ENCODE measurements at regions not wholly inside any gene's neighbourhood (a gene's known extent, or its start where the extent isn't known, plus 50 kb on each side); places are given as distances from the start of the nearest gene placed in this dataset.

DNA sequence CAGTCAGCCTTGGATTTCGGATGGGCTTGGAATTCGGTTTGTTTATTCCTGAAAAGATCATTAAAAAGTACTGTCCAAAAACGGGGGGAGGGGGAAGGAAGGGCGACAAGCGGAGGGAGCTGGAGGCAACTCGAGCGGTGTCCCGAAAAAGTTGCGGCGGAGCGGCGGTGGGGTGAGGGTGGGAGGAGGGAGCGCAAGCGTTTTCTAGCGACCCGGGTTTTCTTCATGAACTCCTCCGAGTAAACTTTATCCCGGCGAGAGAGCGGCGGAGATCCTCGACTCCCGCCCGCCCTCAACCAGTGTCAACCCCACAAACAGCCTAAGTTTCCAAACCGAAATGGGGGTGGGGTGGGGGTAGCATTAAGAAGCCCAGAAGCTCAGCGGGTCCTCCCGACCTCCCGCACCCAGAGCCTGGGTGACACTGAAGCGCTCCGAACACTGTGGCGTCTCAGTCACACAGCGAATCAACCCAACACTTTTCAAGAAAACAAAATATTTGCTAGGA is 133.0 kb upstream of the C11orf58 start:
- no peak for DNase-seq (ENCODE audit: low read depth, low spot score)
- Histone ChIP-seq H3K4me1 (ENCODE audit: control insufficient read depth, insufficient read depth, low read length) (peaks cover 13% of the 10 kb centered on the region), H3K27me3 (ENCODE audit: control insufficient read depth, insufficient read depth, low read length) (peaks cover 43% of the 10 kb centered on the region), H3K27ac (ENCODE audit: low read length) (no peak overlapping the region), H3K9me3 (ENCODE audit: control insufficient read depth, insufficient read depth, low read depth, low read length) (no peaks in the 10 kb centered on the region), H3K4me3 (ENCODE audit: low read depth in 2 of 2, low read length in 2 of 2) (peak overlapping the region; percentile 43 to 46), H3K36me3 (ENCODE audit: control insufficient read depth, insufficient read depth, low read length) (no peaks in the 10 kb centered on the region)
- ATAC-seq: no peak; the same call in 1 of the 2 replicates
- ChIA-PET CTCF (interaction anchor here (0.7 kb wide), 1 partner anchor 671 kb away, joined by 3 read pairs; no protein-coding TSS in a partner anchor), POLR2A (no interaction called here)
- intact Hi-C loops (cut with micrococcal nuclease; ENCODE audit: unreplicated experiment) (no loop called here), in situ Hi-C loops (cut with HindIII; ENCODE audit: low pct_unique_long_range_greater_than_20kb, low sequenced_read_pairs) (no loop called here)
- BruUV-seq (replicated peaks): no TSS peak
- TF ChIP-seq REST (IDR thresholded peaks at IDR 0.05; ENCODE audit: insufficient read depth in 1 of 2, low read depth in 2 of 2, low read length in 1 of 2): no peak
- TF ChIP-seq, protein P1, sequence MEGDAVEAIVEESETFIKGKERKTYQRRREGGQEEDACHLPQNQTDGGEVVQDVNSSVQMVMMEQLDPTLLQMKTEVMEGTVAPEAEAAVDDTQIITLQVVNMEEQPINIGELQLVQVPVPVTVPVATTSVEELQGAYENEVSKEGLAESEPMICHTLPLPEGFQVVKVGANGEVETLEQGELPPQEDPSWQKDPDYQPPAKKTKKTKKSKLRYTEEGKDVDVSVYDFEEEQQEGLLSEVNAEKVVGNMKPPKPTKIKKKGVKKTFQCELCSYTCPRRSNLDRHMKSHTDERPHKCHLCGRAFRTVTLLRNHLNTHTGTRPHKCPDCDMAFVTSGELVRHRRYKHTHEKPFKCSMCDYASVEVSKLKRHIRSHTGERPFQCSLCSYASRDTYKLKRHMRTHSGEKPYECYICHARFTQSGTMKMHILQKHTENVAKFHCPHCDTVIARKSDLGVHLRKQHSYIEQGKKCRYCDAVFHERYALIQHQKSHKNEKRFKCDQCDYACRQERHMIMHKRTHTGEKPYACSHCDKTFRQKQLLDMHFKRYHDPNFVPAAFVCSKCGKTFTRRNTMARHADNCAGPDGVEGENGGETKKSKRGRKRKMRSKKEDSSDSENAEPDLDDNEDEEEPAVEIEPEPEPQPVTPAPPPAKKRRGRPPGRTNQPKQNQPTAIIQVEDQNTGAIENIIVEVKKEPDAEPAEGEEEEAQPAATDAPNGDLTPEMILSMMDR (IDR thresholded peaks at IDR 0.05): no peak
- no peak for TF ChIP-seq POLR2AphosphoS5 (IDR thresholded peaks at IDR 0.05; ENCODE audit: low read depth, low read length)
- no peak for TF ChIP-seq SIN3A (IDR thresholded peaks at IDR 0.05; ENCODE audit: borderline replicate concordance, insufficient read depth, low read depth, low read length)
- no peak for TF ChIP-seq TCF7L2 (IDR thresholded peaks at IDR 0.05; ENCODE audit: low read depth, low read length)

DNA sequence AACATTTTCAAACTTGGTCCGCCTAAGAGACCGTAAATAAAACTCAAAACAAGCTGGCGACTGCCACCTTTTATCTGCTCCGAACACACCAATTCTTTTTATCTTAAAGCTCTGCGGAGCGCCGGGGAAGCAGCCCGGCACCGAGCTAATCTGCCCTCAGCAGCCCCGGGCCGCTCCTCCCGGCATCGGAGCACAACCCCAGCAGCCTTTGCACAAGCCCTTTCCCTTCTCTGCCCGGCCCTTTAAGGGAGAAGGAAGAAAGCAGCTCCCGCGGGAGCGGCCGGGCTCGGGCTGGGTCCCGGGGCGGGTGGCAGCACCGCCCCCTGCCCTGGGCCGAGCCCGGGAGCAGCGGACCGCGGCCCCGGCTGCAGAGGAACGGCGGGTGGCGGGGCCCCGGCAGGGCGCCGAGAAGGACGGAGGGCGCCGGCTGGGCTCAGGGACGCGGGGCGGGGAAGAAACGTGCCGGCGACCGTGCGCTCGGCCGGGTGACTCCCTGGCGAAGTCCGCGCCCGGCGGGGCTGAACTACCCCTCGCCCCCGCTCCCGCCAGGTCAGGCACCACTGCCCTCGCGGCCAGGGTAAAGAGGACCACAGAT is 133.6 kb upstream of the C11orf58 start:
- Histone ChIP-seq H3K4me1 (ENCODE audit: control insufficient read depth, insufficient read depth, low read length) (peaks cover 13% of the 10 kb centered on the region), H3K4me3 (ENCODE audit: low read depth in 2 of 2, low read length in 2 of 2) (peak overlapping the region; percentile 43 to 46), H3K36me3 (ENCODE audit: control insufficient read depth, insufficient read depth, low read length) (no peaks in the 10 kb centered on the region), H3K27ac (ENCODE audit: low read length) (no peak overlapping the region), H3K9me3 (ENCODE audit: control insufficient read depth, insufficient read depth, low read depth, low read length) (no peaks in the 10 kb centered on the region), H3K27me3 (ENCODE audit: control insufficient read depth, insufficient read depth, low read length) (peaks cover 43% of the 10 kb centered on the region)
- DNase-seq (ENCODE audit: low read depth, low spot score) (no peak), ATAC-seq (peak; percentile 76)
- in situ Hi-C loops (cut with HindIII; ENCODE audit: low pct_unique_long_range_greater_than_20kb, low sequenced_read_pairs): no loop called here
- ChIA-PET CTCF (interaction anchor here (0.7 kb wide), 1 partner anchor 671 kb away, joined by 3 read pairs; no protein-coding TSS in a partner anchor), POLR2A (no interaction called here)
- intact Hi-C loops (cut with micrococcal nuclease; ENCODE audit: unreplicated experiment): no loop called here
- no TSS peak for BruUV-seq (replicated peaks)
- TF ChIP-seq REST (IDR thresholded peaks at IDR 0.05; ENCODE audit: insufficient read depth in 1 of 2, low read depth in 2 of 2, low read length in 1 of 2): no peak
